Lower lobe of right lung (tissue), 2 donors: ENCODE measurements at regions not wholly inside any gene's neighbourhood (a gene's known extent, or its start where the extent isn't known, plus 50 kb on each side); places are given as distances from the start of the nearest gene placed in this dataset.
A peak's percentile ranks its signal among the peaks of the same experiment; 100 is the strongest.

Experiments
- ATAC-seq, 2 donors: fragments of 200-7000 bp; cut with Tn5 transposase; one replicate each; pipeline ENCODE4 v1.9.1; 2020 to 2022; ENCODE audit warnings: mild to moderate bottlenecking in 2 of 2, moderate library complexity in 2 of 2
- DNase-seq: peaks from one replicate; pipeline ENCODE4 v3.0.0-alpha.2; 2020
- H3K27ac ChIP-seq: fragments of 200-600 bp; one replicate; pipeline ENCODE4 v1.8.0; 2022
- H3K27me3 ChIP-seq: fragments of 200-600 bp; one replicate; pipeline ENCODE4 v1.8.0; 2022; ENCODE audit warnings: low read depth
- H3K36me3 ChIP-seq: fragments of 200-600 bp; one replicate; pipeline ENCODE4 v1.8.0; 2022; ENCODE audit warnings: mild to moderate bottlenecking
- H3K4me1 ChIP-seq: fragments of 200-600 bp; one replicate; pipeline ENCODE4 v1.8.0; 2022
- H3K4me3 ChIP-seq: fragments of 200-600 bp; one replicate; pipeline ENCODE4 v1.8.0; 2022; ENCODE audit warnings: mild to moderate bottlenecking
- H3K9me3 ChIP-seq: fragments of 200-600 bp; one replicate; pipeline ENCODE4 v1.8.0; 2022
- CTCF ChIP-seq: fragments of 200-600 bp; IDR thresholded peaks from one replicate; pipeline ENCODE4 v1.8.0; 2022; ENCODE audit warnings: antibody characterized with exemption, mild to moderate bottlenecking
- intact Hi-C: fragments of 100-400 bp; cut with DNase I; formaldehyde crosslinking; loops from one replicate; pipeline ENCODE4 v1.11.0; 2022
- donor health status: DM: no; HTN: yes; CAD: no; lungs with severe emphysema.

- ATAC-seq (no peak), DNase-seq (no peak)
- Histone ChIP-seq H3K27ac (no peak overlapping the region), H3K4me3 (no peak overlapping the region), H3K36me3 (no peaks in the 10 kb centered on the region), H3K9me3 (no peaks in the 10 kb centered on the region), H3K27me3 (no peaks in the 10 kb centered on the region), H3K4me1 (no peaks in the 10 kb centered on the region)
- intact Hi-C loops, result no loop called here
- TF ChIP-seq CTCF, result no peak
Observed at GRCh38 chr11:134830312-134830711, 418.3 kb upstream of the B3GAT1 start.

- no peaks in the 10 kb centered on the region for H3K36me3 ChIP-seq
- intact Hi-C loops, result no loop called here
Observed at GRCh38 chr11:134823970-134824369, 411.9 kb upstream of the B3GAT1 start.

DNA sequence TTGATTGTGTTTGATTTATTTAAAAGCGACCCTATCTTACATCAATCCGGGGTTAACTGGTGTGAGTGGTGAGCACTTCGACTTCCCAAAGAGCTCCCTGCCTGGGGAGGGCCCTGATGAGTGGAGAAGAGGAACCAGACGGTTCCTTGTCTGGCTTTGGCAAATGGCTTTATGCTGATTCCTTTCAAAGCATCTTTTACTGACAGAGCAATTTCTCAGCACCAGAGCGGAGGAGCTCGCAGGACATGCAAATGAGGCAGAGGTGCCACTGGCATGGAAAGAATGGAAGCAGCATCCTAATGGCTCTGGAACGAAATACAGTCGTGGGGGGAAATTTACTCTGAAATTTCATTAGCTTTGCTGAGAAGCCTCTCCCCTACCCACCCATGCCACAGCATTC lies 410.9 kb upstream of the B3GAT1 start:
- Histone ChIP-seq H3K9me3 (no peaks in the 10 kb centered on the region), H3K36me3 (no peaks in the 10 kb centered on the region), H3K4me1 (no peaks in the 10 kb centered on the region), H3K4me3 (no peak overlapping the region), H3K27me3 (peaks cover 5% of the 10 kb centered on the region), H3K27ac (no peak overlapping the region)
- no peak for ATAC-seq
- no peak for TF ChIP-seq CTCF
- intact Hi-C loops, result no loop called here
- DNase-seq, result no peak

More at GRCh38 chr11:134823970-134824369, 411.9 kb upstream of the B3GAT1 start:
- ATAC-seq (no peak), DNase-seq (no peak)
- no peak overlapping the region for H3K4me3 ChIP-seq
- H3K4me1 ChIP-seq, result no peaks in the 10 kb centered on the region
- H3K9me3 ChIP-seq, result no peaks in the 10 kb centered on the region
- H3K27me3 ChIP-seq, result peaks cover 5% of the 10 kb centered on the region
- H3K27ac ChIP-seq, result no peak overlapping the region
- no peak for TF ChIP-seq CTCF

GRCh38 chr11:134821422-134821821 lies 409.4 kb upstream of the B3GAT1 start:
- intact Hi-C loops, result no loop called here
- ATAC-seq (no peak), DNase-seq (no peak)
- Histone ChIP-seq H3K9me3 (no peaks in the 10 kb centered on the region), H3K27me3 (peaks cover 5% of the 10 kb centered on the region), H3K36me3 (no peaks in the 10 kb centered on the region), H3K27ac (no peak overlapping the region), H3K4me1 (no peaks in the 10 kb centered on the region), H3K4me3 (no peak overlapping the region)
- no peak for TF ChIP-seq CTCF

GRCh38 chr11:134819041-134819440 lies 407.0 kb upstream of the B3GAT1 start:
- intact Hi-C loops, result no loop called here
- Histone ChIP-seq H3K9me3 (no peaks in the 10 kb centered on the region), H3K27ac (no peak overlapping the region), H3K4me1 (no peaks in the 10 kb centered on the region), H3K4me3 (no peak overlapping the region), H3K36me3 (no peaks in the 10 kb centered on the region), H3K27me3 (peaks cover 5% of the 10 kb centered on the region)
- no peak for TF ChIP-seq CTCF
- ATAC-seq (peak in 1 of 2 donors; percentile 19), DNase-seq (no peak)

DNA sequence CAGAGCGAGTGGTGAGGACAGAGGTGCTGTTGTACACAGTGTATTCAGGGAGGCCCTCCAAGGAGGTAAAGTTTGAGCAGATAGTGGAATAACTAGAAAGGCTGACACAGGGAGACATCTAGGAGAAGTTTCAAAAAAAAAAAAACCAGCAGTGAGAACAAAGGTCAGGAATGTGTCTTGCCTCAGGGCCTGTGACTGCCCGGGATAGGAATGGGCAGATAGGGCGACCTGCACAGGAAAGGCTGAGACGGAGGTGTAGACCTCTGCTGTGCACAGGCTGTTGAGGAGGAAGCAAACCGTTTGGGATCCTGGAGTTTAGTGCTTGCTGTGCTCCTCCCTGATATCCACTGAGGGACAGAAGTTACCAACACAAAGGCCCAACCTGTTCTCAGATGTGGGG lies 406.5 kb upstream of the B3GAT1 start:
- H3K27me3 ChIP-seq, result peaks cover 5% of the 10 kb centered on the region
- no peaks in the 10 kb centered on the region for H3K36me3 ChIP-seq
- DNase-seq (no peak), ATAC-seq (no peak)
- no peaks in the 10 kb centered on the region for H3K4me1 ChIP-seq
- no peaks in the 10 kb centered on the region for H3K9me3 ChIP-seq
- H3K27ac ChIP-seq, result no peak overlapping the region
- intact Hi-C loops, result no loop called here
- TF ChIP-seq CTCF, result no peak
- H3K4me3 ChIP-seq, result no peak overlapping the region
